Right lobe of liver (tissue), 4 donors: ENCODE measurements at regions not wholly inside any gene's neighbourhood (a gene's known extent, or its start where the extent isn't known, plus 50 kb on each side); places are given as distances from the start of the nearest gene placed in this dataset.

Experiments used
- POLR2A ChIP-seq: fragments of 450-650 bp; IDR thresholded peaks from one replicate; pipeline ENCODE4 v1.6.1; 2017; ENCODE audit warnings: antibody characterized with exemption, mild to moderate bottlenecking
- TF ChIP-seq, protein P1 (sequence below), 4 donors: fragments of 200-600 bp in 3 of 4; fragments of 450-650 bp in 1 of 4; IDR thresholded peaks; one replicate each; pipeline versions ENCODE4 v1.5.1 to v1.8.0; 2016 to 2022; ENCODE audit warnings: antibody characterized with exemption in 4 of 4, mild to moderate bottlenecking in 2 of 4
- donor health status: DM: no; HTN: no; CAD: no.
- donor health status: DM: no; HTN: no; CAD: no.
- donor health status: DM: no; HTN: yes; CAD: no.

- TF ChIP-seq, protein P1, sequence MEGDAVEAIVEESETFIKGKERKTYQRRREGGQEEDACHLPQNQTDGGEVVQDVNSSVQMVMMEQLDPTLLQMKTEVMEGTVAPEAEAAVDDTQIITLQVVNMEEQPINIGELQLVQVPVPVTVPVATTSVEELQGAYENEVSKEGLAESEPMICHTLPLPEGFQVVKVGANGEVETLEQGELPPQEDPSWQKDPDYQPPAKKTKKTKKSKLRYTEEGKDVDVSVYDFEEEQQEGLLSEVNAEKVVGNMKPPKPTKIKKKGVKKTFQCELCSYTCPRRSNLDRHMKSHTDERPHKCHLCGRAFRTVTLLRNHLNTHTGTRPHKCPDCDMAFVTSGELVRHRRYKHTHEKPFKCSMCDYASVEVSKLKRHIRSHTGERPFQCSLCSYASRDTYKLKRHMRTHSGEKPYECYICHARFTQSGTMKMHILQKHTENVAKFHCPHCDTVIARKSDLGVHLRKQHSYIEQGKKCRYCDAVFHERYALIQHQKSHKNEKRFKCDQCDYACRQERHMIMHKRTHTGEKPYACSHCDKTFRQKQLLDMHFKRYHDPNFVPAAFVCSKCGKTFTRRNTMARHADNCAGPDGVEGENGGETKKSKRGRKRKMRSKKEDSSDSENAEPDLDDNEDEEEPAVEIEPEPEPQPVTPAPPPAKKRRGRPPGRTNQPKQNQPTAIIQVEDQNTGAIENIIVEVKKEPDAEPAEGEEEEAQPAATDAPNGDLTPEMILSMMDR (IDR thresholded peaks at IDR 0.05), result no peak
- TF ChIP-seq POLR2A, result no peak
These were observed 492.0 kb upstream of the MARCKS start for GRCh38 chr6:113365191-113365590.
